Esophagus squamous epithelium (tissue), 5 donors: ENCODE measurements at regions not wholly inside any gene's neighbourhood (a gene's known extent, or its start where the extent isn't known, plus 50 kb on each side); places are given as distances from the start of the nearest gene placed in this dataset.

Experiments
- DNase-seq: peaks from one replicate; lab custom pipeline; 2025; lab: John Stamatoyannopoulos, UW
- H3K27ac ChIP-seq, 4 donors: fragments of 200-600 bp; sonication (generic); one replicate each; pipeline ENCODE4 v1.5.1; 2016 to 2019; ENCODE audit warnings: mild to moderate bottlenecking in 1 of 4
- H3K27me3 ChIP-seq, 4 donors: fragments of 200-600 bp; sonication (generic); 1 replicate in 3 of 4; 2 replicates in 1 of 4; pipeline versions ENCODE4 v1.5.1 to v1.6.0; 2017 to 2021; ENCODE audit warnings: antibody characterized with exemption in 1 of 4
- H3K36me3 ChIP-seq, 3 donors: fragments of 200-600 bp; sonication (generic); one replicate each; pipeline ENCODE4 v1.5.1; 2016 to 2019
- H3K4me1 ChIP-seq, 3 donors: fragments of 200-600 bp; sonication (generic); one replicate each; pipeline ENCODE4 v1.5.1; 2017 to 2019
- H3K4me3 ChIP-seq, 4 donors: fragments of 200-600 bp; sonication (generic); 1 replicate in 3 of 4; 2 replicates in 1 of 4; pipeline ENCODE4 v1.5.1; 2016 to 2019; ENCODE audit warnings: mild to moderate bottlenecking in 2 of 4, moderate library complexity in 1 of 4
- H3K9me3 ChIP-seq, 3 donors: fragments of 200-600 bp; sonication (generic); one replicate each; pipeline ENCODE4 v1.5.1; 2016 to 2019
- CTCF ChIP-seq, 6 experiments: fragments of 450-650 bp in 4 of 6; fragments of 200-600 bp in 2 of 6; sonication (generic) in 2 of 6; IDR thresholded peaks; one replicate each; pipeline ENCODE4 v1.5.1; 2016 to 2019; ENCODE audit warnings: antibody characterized with exemption in 6 of 6, mild to moderate bottlenecking in 4 of 6, moderate library complexity in 4 of 6
- POLR2A ChIP-seq, 4 donors: fragments of 450-650 bp; IDR thresholded peaks; one replicate each; pipeline ENCODE4 v1.6.1; 2017; ENCODE audit warnings: antibody characterized with exemption in 4 of 4, mild to moderate bottlenecking in 4 of 4, moderate library complexity in 3 of 4
- WGBS, 2 donors: methylation state at CpG; one replicate each; pipeline ENCODE4 v1.1.5; 2018; 5-methylcytosine and 5-hydroxymethylcytosine counted together
- intact Hi-C: fragments of 100-400 bp; cut with DNase I; formaldehyde crosslinking; loops from one replicate; pipeline ENCODE4 v1.15.0; 2022
- donor health status: DM: yes; HTN: yes; CAD: no.

- Histone ChIP-seq H3K27ac (no peak overlapping the region), H3K4me1 (peaks cover 0 to 17% (median 4%) of the 10 kb centered on the region in 3 donors), H3K36me3 (no peaks in the 10 kb centered on the region), H3K9me3 (no peaks in the 10 kb centered on the region), H3K4me3 (no peak overlapping the region), H3K27me3 (no peaks in the 10 kb centered on the region)
- intact Hi-C loops: no loop called here
- no peak for DNase-seq
- TF ChIP-seq POLR2A (IDR thresholded peaks at IDR 0.05): no peak
- WGBS, 2 donors: 70 to 81% methylated on average over 6 of the region's 6 CpGs
Observed at GRCh38 chr21:35223480-35224156, 174.5 kb upstream of the RUNX1 start.

GRCh38 chr21:35222541-35222941 is 173.4 kb upstream of the RUNX1 start:
- no peaks in the 10 kb centered on the region for H3K27me3 ChIP-seq
- no peaks in the 10 kb centered on the region for H3K36me3 ChIP-seq
- H3K4me3 ChIP-seq: no peak overlapping the region
- intact Hi-C loops: no loop called here
- peaks cover 0 to 26% (median 4%) of the 10 kb centered on the region in 3 donors for H3K4me1 ChIP-seq
- H3K9me3 ChIP-seq: no peaks in the 10 kb centered on the region
- WGBS, 2 donors: 49 to 69% methylated on average over 3 of the region's 3 CpGs
- TF ChIP-seq POLR2A (IDR thresholded peaks at IDR 0.05): no peak
- TF ChIP-seq CTCF (IDR thresholded peaks at IDR 0.05): no peak
- no peak for DNase-seq
- H3K27ac ChIP-seq: peak overlapping the region in 1 of 4 donors; percentile 28

GRCh38 chr21:35222021-35222420 is 172.9 kb upstream of the RUNX1 start:
- H3K27ac ChIP-seq: peak overlapping the region in 1 of 4 donors; percentile 28
- H3K36me3 ChIP-seq: no peaks in the 10 kb centered on the region
- H3K27me3 ChIP-seq: no peaks in the 10 kb centered on the region
- no peak overlapping the region for H3K4me3 ChIP-seq
- no peak for DNase-seq
- peaks cover 0 to 29% (median 4%) of the 10 kb centered on the region in 3 donors for H3K4me1 ChIP-seq
- WGBS, 2 donors: 80 to 83% methylated on average over 3 of the region's 3 CpGs
- intact Hi-C loops: no loop called here
- no peaks in the 10 kb centered on the region for H3K9me3 ChIP-seq
- TF ChIP-seq POLR2A (IDR thresholded peaks at IDR 0.05) (no peak), CTCF (IDR thresholded peaks at IDR 0.05) (no peak)

- no peak overlapping the region for H3K4me3 ChIP-seq
- no peak for DNase-seq
Observed at GRCh38 chr21:35220301-35220700, 171.2 kb upstream of the RUNX1 start.

GRCh38 chr21:35219719-35220118 is 170.6 kb upstream of the RUNX1 start:
- DNase-seq: no peak
- no peaks in the 10 kb centered on the region for H3K27me3 ChIP-seq
- no peak overlapping the region for H3K4me3 ChIP-seq
- 93 to 97% methylated on average over 2 of the region's 2 CpGs for WGBS, 2 donors
- TF ChIP-seq CTCF (IDR thresholded peaks at IDR 0.05) (no peak), POLR2A (IDR thresholded peaks at IDR 0.05) (no peak)
- peaks cover 0 to 32% (median 4%) of the 10 kb centered on the region in 3 donors for H3K4me1 ChIP-seq
- H3K36me3 ChIP-seq: no peaks in the 10 kb centered on the region
- H3K9me3 ChIP-seq: no peaks in the 10 kb centered on the region
- H3K27ac ChIP-seq: no peak overlapping the region
- intact Hi-C loops: no loop called here

More at GRCh38 chr21:35220301-35220700, 171.2 kb upstream of the RUNX1 start:
- H3K9me3 ChIP-seq: no peaks in the 10 kb centered on the region
- H3K4me1 ChIP-seq: peaks cover 0 to 32% (median 4%) of the 10 kb centered on the region in 3 donors
- no peaks in the 10 kb centered on the region for H3K27me3 ChIP-seq
- TF ChIP-seq POLR2A (IDR thresholded peaks at IDR 0.05) (no peak), CTCF (IDR thresholded peaks at IDR 0.05) (no peak)
- H3K27ac ChIP-seq: no peak overlapping the region
- H3K36me3 ChIP-seq: no peaks in the 10 kb centered on the region
- intact Hi-C loops: no loop called here
- 89 to 100% methylated on average over 1 of the region's 1 CpG for WGBS, 2 donors
